ENCODE measurements at regions not wholly inside any gene's neighbourhood (a gene's known extent, or its start where the extent isn't known, plus 50 kb on each side); places are given as distances from the start of the nearest gene placed in this dataset.

DNA sequence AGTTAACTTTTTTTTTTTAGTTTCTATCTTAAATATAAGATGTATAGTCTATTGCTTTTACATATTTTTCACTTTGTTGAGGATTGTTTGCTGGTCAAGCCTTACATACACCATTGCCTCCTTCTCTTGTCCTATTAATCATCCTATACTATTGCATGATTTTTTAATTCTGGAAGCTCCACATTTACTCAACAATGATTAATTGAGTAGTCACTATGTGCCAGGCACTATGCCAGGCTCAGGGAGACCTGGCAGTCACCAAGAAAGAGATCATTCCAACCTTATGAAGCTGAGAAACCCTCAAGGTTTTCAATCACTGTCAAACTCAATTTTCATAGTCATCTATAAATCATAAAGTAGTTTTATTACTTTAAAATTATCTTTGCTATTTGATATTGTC, 626.2 kb downstream of the IGSF11 start:
- no peak for DNase-seq
- H3K36me3 ChIP-seq, result no peaks in the 10 kb centered on the region
- H3K27ac ChIP-seq, result no peak overlapping the region
- H3K27me3 ChIP-seq, result no peaks in the 10 kb centered on the region
- H3K9me3 ChIP-seq, result no peaks in the 10 kb centered on the region
- no peak overlapping the region for H3K4me3 ChIP-seq
- H3K4me1 ChIP-seq, result no peaks in the 10 kb centered on the region
- TF ChIP-seq CTCF (IDR thresholded peaks at IDR 0.05) (no peak), POLR2A (IDR thresholded peaks at IDR 0.05) (no peak)

DNA sequence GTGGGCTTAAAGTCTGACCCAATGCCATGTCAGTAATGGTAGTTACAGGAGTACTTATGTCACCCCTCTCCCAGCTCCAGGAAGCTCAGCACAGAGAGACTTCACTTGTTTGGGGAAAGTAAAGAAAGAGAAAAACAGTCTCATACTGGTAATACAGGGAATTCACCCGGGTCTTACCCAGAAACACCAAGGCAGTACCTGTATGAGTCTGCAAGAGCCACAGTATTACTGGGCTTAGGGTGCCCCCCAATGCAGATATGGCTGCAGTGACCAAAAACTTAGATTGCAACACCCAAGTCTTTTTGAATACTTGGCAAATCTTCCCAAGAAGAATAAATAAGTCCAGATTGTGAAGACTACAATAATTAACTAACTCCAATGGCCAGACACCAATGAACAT, 622.1 kb downstream of the IGSF11 start:
- H3K27ac ChIP-seq, result no peak overlapping the region
- no peaks in the 10 kb centered on the region for H3K27me3 ChIP-seq
- TF ChIP-seq CTCF (IDR thresholded peaks at IDR 0.05) (no peak), POLR2A (IDR thresholded peaks at IDR 0.05) (no peak)
- H3K36me3 ChIP-seq, result no peaks in the 10 kb centered on the region
- no peaks in the 10 kb centered on the region for H3K4me1 ChIP-seq
- H3K9me3 ChIP-seq, result no peaks in the 10 kb centered on the region
- DNase-seq, result no peak
- H3K4me3 ChIP-seq, result no peak overlapping the region

GRCh38 chr3:118425272-118425837, 609.3 kb downstream of the IGSF11 start:
- TF ChIP-seq CTCF (IDR thresholded peaks at IDR 0.05) (no peak), POLR2A (IDR thresholded peaks at IDR 0.05) (no peak)
- no peaks in the 10 kb centered on the region for H3K4me1 ChIP-seq
- no peaks in the 10 kb centered on the region for H3K36me3 ChIP-seq
- no peaks in the 10 kb centered on the region for H3K27me3 ChIP-seq
- DNase-seq, result no peak
- no peak overlapping the region for H3K4me3 ChIP-seq
- no peaks in the 10 kb centered on the region for H3K9me3 ChIP-seq
- no peak overlapping the region for H3K27ac ChIP-seq

GRCh38 chr3:118433825-118434224, 600.8 kb downstream of the IGSF11 start:
- Histone ChIP-seq H3K36me3 (no peaks in the 10 kb centered on the region), H3K27me3 (no peaks in the 10 kb centered on the region), H3K4me3 (no peak overlapping the region), H3K27ac (no peak overlapping the region), H3K4me1 (no peaks in the 10 kb centered on the region), H3K9me3 (no peaks in the 10 kb centered on the region)
- no peak for DNase-seq
- TF ChIP-seq POLR2A (IDR thresholded peaks at IDR 0.05), result no peak
- TF ChIP-seq CTCF (IDR thresholded peaks at IDR 0.05), result no peak

GRCh38 chr3:118435851-118436350, 598.7 kb downstream of the IGSF11 start:
- Histone ChIP-seq H3K27ac (no peak overlapping the region), H3K27me3 (no peaks in the 10 kb centered on the region), H3K9me3 (no peaks in the 10 kb centered on the region), H3K4me3 (no peak overlapping the region), H3K36me3 (no peaks in the 10 kb centered on the region), H3K4me1 (no peaks in the 10 kb centered on the region)
- no peak for DNase-seq
- TF ChIP-seq CTCF (IDR thresholded peaks at IDR 0.05), result no peak
- TF ChIP-seq POLR2A (IDR thresholded peaks at IDR 0.05), result no peak

All from Peyer's patch (tissue), 4 donors.